ENCODE measurements at regions not wholly inside any gene's neighbourhood (a gene's known extent, or its start where the extent isn't known, plus 50 kb on each side); places are given as distances from the start of the nearest gene placed in this dataset.

- intact Hi-C loops (cut with DNase I) = no loop called here
- DNase-seq = no peak
- no peak for ATAC-seq
These were observed 607.6 kb upstream of the PFKP start for GRCh38 chr10:2459713-2460112.

- intact Hi-C loops (cut with DNase I) = no loop called here
- ATAC-seq (no peak), DNase-seq (no peak)
These were observed 610.5 kb upstream of the PFKP start for GRCh38 chr10:2456834-2457233.

- intact Hi-C loops (cut with DNase I) = no loop called here
- ATAC-seq (no peak), DNase-seq (no peak)
These were observed 622.0 kb upstream of the PFKP start for GRCh38 chr10:2445370-2445769.

- no peak for DNase-seq
- intact Hi-C loops (cut with DNase I) = no loop called here
- ATAC-seq = no peak
These were observed 627.4 kb upstream of the PFKP start for GRCh38 chr10:2439983-2440382.

GRCh38 chr10:2439000-2439399 is 628.3 kb upstream of the PFKP start:
- intact Hi-C loops (cut with DNase I) = no loop called here
- ATAC-seq = no peak
- DNase-seq = no peak

- intact Hi-C loops (cut with DNase I) = no loop called here
- no peak for DNase-seq
- no peak for ATAC-seq
These were observed 629.0 kb upstream of the PFKP start for GRCh38 chr10:2438248-2438939.

- DNase-seq = no peak
- intact Hi-C loops (cut with DNase I) = no loop called here
- no peak for ATAC-seq
These were observed 630.4 kb upstream of the PFKP start for GRCh38 chr10:2436933-2437332.

- intact Hi-C loops (cut with DNase I) = no loop called here
- ATAC-seq (no peak), DNase-seq (no peak)
These were observed 635.4 kb upstream of the PFKP start for GRCh38 chr10:2431961-2432360.

GRCh38 chr10:2427412-2427811 is 639.9 kb upstream of the PFKP start:
- intact Hi-C loops (cut with DNase I) = no loop called here
- ATAC-seq (no peak), DNase-seq (no peak)

GRCh38 chr10:2425320-2425719 is 642.0 kb upstream of the PFKP start:
- intact Hi-C loops (cut with DNase I) = no loop called here
- no peak for DNase-seq
- no peak for ATAC-seq

- ATAC-seq (no peak), DNase-seq (no peak)
- intact Hi-C loops (cut with DNase I) = no loop called here
These were observed 652.8 kb upstream of the PFKP start for GRCh38 chr10:2414562-2414961.

- DNase-seq (no peak), ATAC-seq (no peak)
- intact Hi-C loops (cut with DNase I) = no loop called here
These were observed 653.3 kb upstream of the PFKP start for GRCh38 chr10:2414039-2414438.

GRCh38 chr10:2410049-2410448 is 657.3 kb upstream of the PFKP start:
- DNase-seq (no peak), ATAC-seq (no peak)
- intact Hi-C loops (cut with DNase I) = no loop called here

- no peak for DNase-seq
- intact Hi-C loops (cut with DNase I) = no loop called here
- ATAC-seq = no peak
These were observed 664.1 kb upstream of the ADARB2 start for GRCh38 chr10:2401459-2401858.

- ATAC-seq (no peak), DNase-seq (no peak)
- intact Hi-C loops (cut with DNase I) = no loop called here
These were observed 662.2 kb upstream of the ADARB2 start for GRCh38 chr10:2399482-2399881.

GRCh38 chr10:2392145-2392812 is 655.0 kb upstream of the ADARB2 start:
- intact Hi-C loops (cut with DNase I) = no loop called here
- no peak for ATAC-seq
- no peak for DNase-seq

- DNase-seq (no peak), ATAC-seq (no peak)
- intact Hi-C loops (cut with DNase I) = no loop called here
These were observed 650.3 kb upstream of the ADARB2 start for GRCh38 chr10:2387672-2388071.

GRCh38 chr10:2387261-2387660 is 649.9 kb upstream of the ADARB2 start:
- no peak for ATAC-seq
- intact Hi-C loops (cut with DNase I) = no loop called here
- DNase-seq = no peak

- no peak for ATAC-seq
- intact Hi-C loops (cut with DNase I) = no loop called here
- no peak for DNase-seq
These were observed 642.9 kb upstream of the ADARB2 start for GRCh38 chr10:2380218-2380617.

- ATAC-seq = no peak
- DNase-seq = no peak
- intact Hi-C loops (cut with DNase I) = no loop called here
These were observed 629.8 kb upstream of the ADARB2 start for GRCh38 chr10:2367083-2367482.

- no peak for DNase-seq
- intact Hi-C loops (cut with DNase I) = no loop called here
- no peak for ATAC-seq
These were observed 629.1 kb upstream of the ADARB2 start for GRCh38 chr10:2366264-2366931.
